ENCODE measurements at regions not wholly inside any gene's neighbourhood (a gene's known extent, or its start where the extent isn't known, plus 50 kb on each side); places are given as distances from the start of the nearest gene placed in this dataset.
"Not testable (repeated sequence)": the region's sequence is repeated elsewhere in the genome, so short reads cannot be mapped to it uniquely, and the experiment has no call there.

GRCh38 chrX:101749436-101749835 is 89.8 kb upstream of the ARMCX2 start:
- H3K4me1 Mint-ChIP-seq = no peaks in the 10 kb centered on the region
- no peaks in the 10 kb centered on the region for H3K27me3 Mint-ChIP-seq (ENCODE audit: low read depth, poor library complexity)
- DNase-seq = no peak
- H3K9me3 Mint-ChIP-seq = peaks cover 14% of the 10 kb centered on the region
- TF ChIP-seq CTCF (IDR thresholded peaks at IDR 0.05) = no peak
- no peaks in the 10 kb centered on the region for H3K36me3 Mint-ChIP-seq (ENCODE audit: low read depth)
- no peak overlapping the region for H3K27ac Mint-ChIP-seq
- H3K4me3 Mint-ChIP-seq = no peak overlapping the region

- DNase-seq = no peak
- Mint-ChIP-seq H3K9me3 (peaks cover 13% of the 10 kb centered on the region), H3K36me3 (ENCODE audit: low read depth) (no peaks in the 10 kb centered on the region), H3K27ac (no peak overlapping the region), H3K4me1 (no peaks in the 10 kb centered on the region), H3K27me3 (ENCODE audit: low read depth, poor library complexity) (no peaks in the 10 kb centered on the region), H3K4me3 (no peak overlapping the region)
- no peak for TF ChIP-seq CTCF (IDR thresholded peaks at IDR 0.05)
Measured at GRCh38 chrX:101745046-101745445, 85.4 kb upstream of the ARMCX2 start.

GRCh38 chrX:101744085-101744484 is 84.4 kb upstream of the ARMCX2 start:
- H3K4me1 Mint-ChIP-seq = no peaks in the 10 kb centered on the region
- no peak overlapping the region for H3K27ac Mint-ChIP-seq
- TF ChIP-seq CTCF (IDR thresholded peaks at IDR 0.05) = no peak
- H3K36me3 Mint-ChIP-seq (ENCODE audit: low read depth) = no peaks in the 10 kb centered on the region
- peaks cover 20% of the 10 kb centered on the region for H3K9me3 Mint-ChIP-seq
- H3K27me3 Mint-ChIP-seq (ENCODE audit: low read depth, poor library complexity) = no peaks in the 10 kb centered on the region
- no peak overlapping the region for H3K4me3 Mint-ChIP-seq
- no peak for DNase-seq

GRCh38 chrX:101740642-101741041 is 81.0 kb upstream of the ARMCX2 start:
- Mint-ChIP-seq H3K27me3 (ENCODE audit: low read depth, poor library complexity) (peaks cover 2% of the 10 kb centered on the region), H3K27ac (no peak overlapping the region), H3K4me3 (no peak overlapping the region), H3K4me1 (no peaks in the 10 kb centered on the region), H3K9me3 (peaks cover 44% of the 10 kb centered on the region), H3K36me3 (ENCODE audit: low read depth) (no peaks in the 10 kb centered on the region)
- TF ChIP-seq CTCF (IDR thresholded peaks at IDR 0.05) = no peak
- no peak for DNase-seq

- H3K36me3 Mint-ChIP-seq (ENCODE audit: low read depth); H3K4me3 Mint-ChIP-seq; H3K4me1 Mint-ChIP-seq; H3K27me3 Mint-ChIP-seq (ENCODE audit: low read depth, poor library complexity); H3K27ac Mint-ChIP-seq; DNase-seq: not testable (repeated sequence)
- H3K9me3 Mint-ChIP-seq = peaks cover 44% of the 10 kb centered on the region
Measured at GRCh38 chrX:101738867-101739266, 79.2 kb upstream of the ARMCX2 start.

GRCh38 chrX:101738411-101738810 is 78.8 kb upstream of the ARMCX2 start:
- H3K4me1 Mint-ChIP-seq; H3K27me3 Mint-ChIP-seq (ENCODE audit: low read depth, poor library complexity); H3K36me3 Mint-ChIP-seq (ENCODE audit: low read depth); H3K27ac Mint-ChIP-seq; DNase-seq; H3K4me3 Mint-ChIP-seq: not testable (repeated sequence)
- H3K9me3 Mint-ChIP-seq = peaks cover 44% of the 10 kb centered on the region

GRCh38 chrX:101736651-101737050 is 77.0 kb upstream of the ARMCX2 start:
- TF ChIP-seq CTCF (IDR thresholded peaks at IDR 0.05) = no peak
- DNase-seq = no peak
- Mint-ChIP-seq H3K36me3 (ENCODE audit: low read depth) (no peaks in the 10 kb centered on the region), H3K9me3 (peaks cover 42% of the 10 kb centered on the region), H3K27ac (no peak overlapping the region), H3K4me1 (no peaks in the 10 kb centered on the region), H3K27me3 (ENCODE audit: low read depth, poor library complexity) (peaks cover 2% of the 10 kb centered on the region), H3K4me3 (no peak overlapping the region)
